K562 (cell line): ENCODE measurements at regions not wholly inside any gene's neighbourhood (a gene's known extent, or its start where the extent isn't known, plus 50 kb on each side); places are given as distances from the start of the nearest gene placed in this dataset.

Experiments
- BHLHE40 ChIP-seq: IDR thresholded peaks from 2 replicates; pipeline ENCODE4 v1.6.1; 2011; ENCODE audit warnings: low read length, improper control_type of control experiment
- CBX3 ChIP-seq, 2 experiments: IDR thresholded peaks; 1 replicate in 1 of 2; 2 replicates in 1 of 2; pipeline ENCODE4 v1.6.1; 2012; ENCODE audit warnings: inconsistent platforms in 2 of 2, low read length in 2 of 2, borderline replicate concordance in 1 of 2, control low read depth in 1 of 2
- ELF1 ChIP-seq: fragments of 200-800 bp; sonication (Bioruptor generic); IDR thresholded peaks from 2 replicates; pipeline ENCODE4 v1.6.1; 2016; ENCODE audit warnings: missing genetic modification characterization, missing compliant biosample characterization
- GABPA ChIP-seq: fragments of 200-800 bp; sonication (Bioruptor generic); conservative IDR thresholded peaks from 2 replicates; pipeline ENCODE4 v1.6.1; 2016; ENCODE audit warnings: low read depth, missing genetic modification characterization, missing compliant biosample characterization
- ILF3 ChIP-seq: fragments of 450-650 bp; IDR thresholded peaks from 2 replicates; pipeline ENCODE4 v1.6.1; 2018; ENCODE audit warnings: antibody characterized with exemption, mild to moderate bottlenecking, moderate library complexity, borderline replicate concordance
- L3MBTL2 ChIP-seq: fragments of 450-650 bp; IDR thresholded peaks from 2 replicates; pipeline ENCODE4 v1.6.1; 2016; ENCODE audit warnings: mild to moderate bottlenecking, moderate library complexity
- NFIX ChIP-seq: fragments of 250-450 bp; sonication (Bioruptor Pico); IDR thresholded peaks from 2 replicates; pipeline ENCODE4 v1.4.0; 2020; ENCODE audit warnings: low read depth, mild to moderate bottlenecking, moderate library complexity
- NR2C1 ChIP-seq, 2 experiments: fragments of 450-650 bp; IDR thresholded peaks; 2 replicates each; pipeline ENCODE4 v1.6.1; 2017; ENCODE audit warnings: mild to moderate bottlenecking in 2 of 2, antibody characterized with exemption in 1 of 2, inconsistent platforms in 1 of 2, missing compliant biosample characterization in 1 of 2, missing genetic modification characterization in 1 of 2
- PHF20 ChIP-seq: fragments of 450-650 bp; IDR thresholded peaks from 2 replicates; pipeline ENCODE4 v1.6.1; 2018; ENCODE audit not compliant: partially characterized antibody
- RAD51 ChIP-seq: fragments of 450-650 bp; IDR thresholded peaks from 2 replicates; pipeline ENCODE4 v1.7.1; 2016; ENCODE audit warnings: low read depth, mild to moderate bottlenecking, borderline replicate concordance
- RBM25 ChIP-seq: fragments of 200-400 bp; formaldehyde crosslinking; IDR thresholded peaks from 2 replicates; pipeline ENCODE4 v1.6.1; 2018; ENCODE audit warnings: low read length, low read depth, moderate library complexity; ENCODE audit not compliant: severe bottlenecking
- ZKSCAN3 ChIP-seq: fragments of 250-450 bp; sonication (Bioruptor Pico); IDR thresholded peaks from 2 replicates; pipeline ENCODE4 v1.4.0; 2020
- TF ChIP-seq, protein P1 (sequence below): fragments of 450-650 bp; IDR thresholded peaks from 2 replicates; pipeline ENCODE4 v1.7.0; 2016; ENCODE audit warnings: borderline replicate concordance
- TF ChIP-seq, protein P2 (sequence below): sonication (generic); formaldehyde crosslinking; IDR thresholded peaks from 2 replicates; pipeline ENCODE4 v1.5.0; 2020; ENCODE audit warnings: missing genetic modification reagents
- TF ChIP-seq, protein P3 (sequence below), 2 experiments: fragments of 450-650 bp in 1 of 2; sonication (generic) in 1 of 2; formaldehyde crosslinking in 1 of 2; IDR thresholded peaks; 2 replicates each; pipeline versions ENCODE4 v1.7.1 to v1.9.0; 2016 to 2022; ENCODE audit warnings: inconsistent platforms in 1 of 2, mild to moderate bottlenecking in 1 of 2, missing genetic modification reagents in 1 of 2

DNA sequence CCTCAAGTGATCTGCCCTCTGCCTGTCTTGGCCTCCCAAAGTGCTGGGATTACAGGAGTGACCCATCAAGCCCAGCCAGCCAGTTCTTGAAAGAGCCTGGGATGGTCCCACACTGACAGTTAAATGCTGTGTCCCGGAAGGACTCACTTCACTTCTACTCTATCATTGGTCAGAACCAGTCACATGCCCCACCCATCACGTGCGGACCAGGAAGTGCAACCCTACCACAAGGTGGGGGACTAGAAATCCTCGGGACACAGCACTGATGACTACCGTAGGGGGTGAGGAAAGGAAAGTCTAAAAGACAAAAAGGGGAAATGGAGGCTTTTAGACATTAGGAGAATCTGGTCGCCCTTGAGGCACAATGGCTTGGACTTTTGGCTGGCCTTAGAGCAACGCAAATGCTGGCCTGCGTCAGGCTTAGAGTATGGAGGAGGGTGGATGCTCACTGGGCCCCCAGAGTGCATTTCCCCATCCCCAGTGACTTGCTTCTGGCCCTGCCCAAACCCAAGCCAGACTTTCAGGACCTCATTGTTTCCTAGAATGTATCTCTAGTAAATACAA lies 207.7 kb downstream of the TTC8 start (continued):
- TF ChIP-seq ELF1 (tag) (peak; percentile 53), L3MBTL2 (peak; percentile 32; the same call in 1 of the 2 replicates), BHLHE40 (peak; percentile 82), ILF3 (no peak), RAD51 (peak; percentile 91), NR2C1 (IDR thresholded peaks at IDR 0.05) (peak; percentile 93), NR2C1 (tag; IDR thresholded peaks at IDR 0.05) (peak; percentile 95), GABPA (tag) (peak; percentile 62), ZKSCAN3 (CRISPR knock-in tag) (no peak), NFIX (CRISPR knock-in tag) (no peak), RBM25 (no peak), PHF20 (peak; percentile 64), CBX3 (IDR thresholded peaks at IDR 0.05; ENCODE audit: borderline replicate concordance in 1 of 2, low read length in 2 of 2) (0 out of 3 replicates have a peak, but pooled peaks of 1 of the 2 experiments have one; percentile 34)
- TF ChIP-seq, protein P1, sequence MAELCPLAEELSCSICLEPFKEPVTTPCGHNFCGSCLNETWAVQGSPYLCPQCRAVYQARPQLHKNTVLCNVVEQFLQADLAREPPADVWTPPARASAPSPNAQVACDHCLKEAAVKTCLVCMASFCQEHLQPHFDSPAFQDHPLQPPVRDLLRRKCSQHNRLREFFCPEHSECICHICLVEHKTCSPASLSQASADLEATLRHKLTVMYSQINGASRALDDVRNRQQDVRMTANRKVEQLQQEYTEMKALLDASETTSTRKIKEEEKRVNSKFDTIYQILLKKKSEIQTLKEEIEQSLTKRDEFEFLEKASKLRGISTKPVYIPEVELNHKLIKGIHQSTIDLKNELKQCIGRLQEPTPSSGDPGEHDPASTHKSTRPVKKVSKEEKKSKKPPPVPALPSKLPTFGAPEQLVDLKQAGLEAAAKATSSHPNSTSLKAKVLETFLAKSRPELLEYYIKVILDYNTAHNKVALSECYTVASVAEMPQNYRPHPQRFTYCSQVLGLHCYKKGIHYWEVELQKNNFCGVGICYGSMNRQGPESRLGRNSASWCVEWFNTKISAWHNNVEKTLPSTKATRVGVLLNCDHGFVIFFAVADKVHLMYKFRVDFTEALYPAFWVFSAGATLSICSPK, result no peak
- TF ChIP-seq, protein P2, sequence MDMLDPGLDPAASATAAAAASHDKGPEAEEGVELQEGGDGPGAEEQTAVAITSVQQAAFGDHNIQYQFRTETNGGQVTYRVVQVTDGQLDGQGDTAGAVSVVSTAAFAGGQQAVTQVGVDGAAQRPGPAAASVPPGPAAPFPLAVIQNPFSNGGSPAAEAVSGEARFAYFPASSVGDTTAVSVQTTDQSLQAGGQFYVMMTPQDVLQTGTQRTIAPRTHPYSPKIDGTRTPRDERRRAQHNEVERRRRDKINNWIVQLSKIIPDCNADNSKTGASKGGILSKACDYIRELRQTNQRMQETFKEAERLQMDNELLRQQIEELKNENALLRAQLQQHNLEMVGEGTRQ, result peak; percentile 94
- TF ChIP-seq, protein P3, sequence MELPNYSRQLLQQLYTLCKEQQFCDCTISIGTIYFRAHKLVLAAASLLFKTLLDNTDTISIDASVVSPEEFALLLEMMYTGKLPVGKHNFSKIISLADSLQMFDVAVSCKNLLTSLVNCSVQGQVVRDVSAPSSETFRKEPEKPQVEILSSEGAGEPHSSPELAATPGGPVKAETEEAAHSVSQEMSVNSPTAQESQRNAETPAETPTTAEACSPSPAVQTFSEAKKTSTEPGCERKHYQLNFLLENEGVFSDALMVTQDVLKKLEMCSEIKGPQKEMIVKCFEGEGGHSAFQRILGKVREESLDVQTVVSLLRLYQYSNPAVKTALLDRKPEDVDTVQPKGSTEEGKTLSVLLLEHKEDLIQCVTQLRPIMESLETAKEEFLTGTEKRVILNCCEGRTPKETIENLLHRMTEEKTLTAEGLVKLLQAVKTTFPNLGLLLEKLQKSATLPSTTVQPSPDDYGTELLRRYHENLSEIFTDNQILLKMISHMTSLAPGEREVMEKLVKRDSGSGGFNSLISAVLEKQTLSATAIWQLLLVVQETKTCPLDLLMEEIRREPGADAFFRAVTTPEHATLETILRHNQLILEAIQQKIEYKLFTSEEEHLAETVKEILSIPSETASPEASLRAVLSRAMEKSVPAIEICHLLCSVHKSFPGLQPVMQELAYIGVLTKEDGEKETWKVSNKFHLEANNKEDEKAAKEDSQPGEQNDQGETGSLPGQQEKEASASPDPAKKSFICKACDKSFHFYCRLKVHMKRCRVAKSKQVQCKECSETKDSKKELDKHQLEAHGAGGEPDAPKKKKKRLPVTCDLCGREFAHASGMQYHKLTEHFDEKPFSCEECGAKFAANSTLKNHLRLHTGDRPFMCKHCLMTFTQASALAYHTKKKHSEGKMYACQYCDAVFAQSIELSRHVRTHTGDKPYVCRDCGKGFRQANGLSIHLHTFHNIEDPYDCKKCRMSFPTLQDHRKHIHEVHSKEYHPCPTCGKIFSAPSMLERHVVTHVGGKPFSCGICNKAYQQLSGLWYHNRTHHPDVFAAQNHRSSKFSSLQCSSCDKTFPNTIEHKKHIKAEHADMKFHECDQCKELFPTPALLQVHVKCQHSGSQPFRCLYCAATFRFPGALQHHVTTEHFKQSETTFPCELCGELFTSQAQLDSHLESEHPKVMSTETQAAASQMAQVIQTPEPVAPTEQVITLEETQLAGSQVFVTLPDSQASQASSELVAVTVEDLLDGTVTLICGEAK (IDR thresholded peaks at IDR 0.05), result peak; percentile 75
- TF ChIP-seq, protein P3 (CRISPR knock-in tag; IDR thresholded peaks at IDR 0.05), result no peak
